22Rv1 (cell line): ENCODE measurements at regions not wholly inside any gene's neighbourhood (a gene's known extent, or its start where the extent isn't known, plus 50 kb on each side); places are given as distances from the start of the nearest gene placed in this dataset.

Experiments
- ZFX ChIP-seq: fragments of 450-650 bp; IDR thresholded peaks from 2 replicates; pipeline ENCODE4 v1.6.1; 2017; ENCODE audit warnings: antibody characterized with exemption, borderline replicate concordance
- TF ChIP-seq, protein P1 (sequence below): fragments of 450-650 bp; IDR thresholded peaks from 2 replicates; pipeline ENCODE4 v1.5.1; 2017; ENCODE audit warnings: mild to moderate bottlenecking

DNA sequence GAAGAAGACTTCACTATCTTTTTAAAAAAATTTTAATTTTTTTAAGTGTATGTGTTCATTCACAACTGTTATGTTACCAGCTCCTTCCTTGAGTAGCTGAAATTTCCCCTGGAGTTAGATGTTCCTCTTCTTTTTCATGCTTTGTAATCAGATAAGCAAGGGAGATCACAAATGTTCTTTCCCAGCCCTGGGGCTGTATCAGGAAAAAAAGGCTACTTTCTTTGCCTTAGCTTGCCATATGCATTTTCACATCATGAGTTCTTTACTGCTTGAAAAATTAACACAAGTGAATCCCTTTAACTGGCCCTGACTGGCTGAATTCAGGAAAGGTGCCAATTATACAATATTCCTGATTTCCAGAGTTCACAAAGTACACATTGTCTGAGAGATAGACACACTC lies 353.2 kb upstream of the ATP11B start:
- TF ChIP-seq, protein P1, sequence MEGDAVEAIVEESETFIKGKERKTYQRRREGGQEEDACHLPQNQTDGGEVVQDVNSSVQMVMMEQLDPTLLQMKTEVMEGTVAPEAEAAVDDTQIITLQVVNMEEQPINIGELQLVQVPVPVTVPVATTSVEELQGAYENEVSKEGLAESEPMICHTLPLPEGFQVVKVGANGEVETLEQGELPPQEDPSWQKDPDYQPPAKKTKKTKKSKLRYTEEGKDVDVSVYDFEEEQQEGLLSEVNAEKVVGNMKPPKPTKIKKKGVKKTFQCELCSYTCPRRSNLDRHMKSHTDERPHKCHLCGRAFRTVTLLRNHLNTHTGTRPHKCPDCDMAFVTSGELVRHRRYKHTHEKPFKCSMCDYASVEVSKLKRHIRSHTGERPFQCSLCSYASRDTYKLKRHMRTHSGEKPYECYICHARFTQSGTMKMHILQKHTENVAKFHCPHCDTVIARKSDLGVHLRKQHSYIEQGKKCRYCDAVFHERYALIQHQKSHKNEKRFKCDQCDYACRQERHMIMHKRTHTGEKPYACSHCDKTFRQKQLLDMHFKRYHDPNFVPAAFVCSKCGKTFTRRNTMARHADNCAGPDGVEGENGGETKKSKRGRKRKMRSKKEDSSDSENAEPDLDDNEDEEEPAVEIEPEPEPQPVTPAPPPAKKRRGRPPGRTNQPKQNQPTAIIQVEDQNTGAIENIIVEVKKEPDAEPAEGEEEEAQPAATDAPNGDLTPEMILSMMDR = no peak
- TF ChIP-seq ZFX = no peak
